CD8-positive, alpha-beta memory T cell (primary cell): ENCODE measurements at regions not wholly inside any gene's neighbourhood (a gene's known extent, or its start where the extent isn't known, plus 50 kb on each side); places are given as distances from the start of the nearest gene placed in this dataset.

Experiments
- CTCF ChIA-PET: fragments of 350-600 bp; sonication (Branson Sonifier 250); formaldehyde crosslinking; loops from one replicate; lab custom pipeline; 2021; ENCODE audit warnings: antibody characterized with exemption; lab: Charles Lee
- POLR2A ChIA-PET: fragments of 350-600 bp; sonication (Branson Sonifier 250); formaldehyde crosslinking; loops from one replicate; lab custom pipeline; 2021; ENCODE audit warnings: antibody characterized with exemption; lab: Charles Lee
- DNase-seq, 5 donors: peaks; one replicate each; pipeline versions ENCODE4 v3.0.0 to v3.0.0-alpha.2; 2020 to 2022; ENCODE audit warnings: mixed read lengths in 1 of 5
- H3K27ac ChIP-seq: one replicate; pipeline ENCODE4 v1.7.0; 2013; ENCODE audit warnings: low read depth, mild to moderate bottlenecking, low read length, moderate library complexity
- H3K27me3 ChIP-seq: 2 replicates; pipeline ENCODE4 v1.7.0; 2013; ENCODE audit warnings: low read length, mild to moderate bottlenecking; ENCODE audit not compliant: insufficient read depth, poor library complexity, severe bottlenecking
- H3K36me3 ChIP-seq: 2 replicates; pipeline ENCODE4 v1.7.0; 2013; ENCODE audit warnings: mild to moderate bottlenecking, low read length, moderate library complexity; ENCODE audit not compliant: insufficient read depth
- H3K4me1 ChIP-seq: 2 replicates; pipeline ENCODE4 v1.7.0; 2013; ENCODE audit warnings: mild to moderate bottlenecking, low read length, moderate library complexity; ENCODE audit not compliant: insufficient read depth
- H3K4me3 ChIP-seq: 2 replicates; pipeline ENCODE4 v1.7.0; 2013; ENCODE audit warnings: mild to moderate bottlenecking, low read length
- H3K9me3 ChIP-seq: 2 replicates; pipeline ENCODE4 v1.7.0; 2013; ENCODE audit warnings: mild to moderate bottlenecking, low read length
- H3K27ac Mint-ChIP-seq, 8 donors: one replicate each; pipeline ENCODE4 v1.8.0; 2020 to 2021; ENCODE audit warnings: mixed read lengths in 8 of 8, mild to moderate bottlenecking in 6 of 8, inconsistent platforms in 3 of 8, moderate library complexity in 3 of 8
- H3K27me3 Mint-ChIP-seq, 2 donors: one replicate each; pipeline ENCODE4 v1.8.0; 2020 to 2021; ENCODE audit warnings: mixed read lengths in 2 of 2, mild to moderate bottlenecking in 1 of 2, moderate library complexity in 1 of 2
- H3K36me3 Mint-ChIP-seq, 3 donors: one replicate each; pipeline ENCODE4 v1.8.0; 2020 to 2021; ENCODE audit warnings: mixed read lengths in 3 of 3, inconsistent platforms in 1 of 3, mild to moderate bottlenecking in 1 of 3
- H3K4me1 Mint-ChIP-seq, 3 donors: one replicate each; pipeline ENCODE4 v1.8.0; 2020 to 2021; ENCODE audit warnings: mixed read lengths in 3 of 3, inconsistent platforms in 1 of 3, mild to moderate bottlenecking in 1 of 3
- H3K4me3 Mint-ChIP-seq, 7 donors: one replicate each; pipeline ENCODE4 v1.8.0; 2020 to 2021; ENCODE audit warnings: mixed read lengths in 7 of 7, mild to moderate bottlenecking in 6 of 7, moderate library complexity in 4 of 7, inconsistent platforms in 2 of 7
- H3K9me3 Mint-ChIP-seq, 5 donors: one replicate each; pipeline ENCODE4 v1.8.0; 2020 to 2022; ENCODE audit warnings: mixed read lengths in 5 of 5, mild to moderate bottlenecking in 3 of 5, moderate library complexity in 2 of 5, inconsistent platforms in 1 of 5

GRCh38 chr9:27726244-27727081 lies 153.2 kb upstream of the C9orf72 start:
- H3K4me1 Mint-ChIP-seq, result no peaks in the 10 kb centered on the region
- ChIA-PET CTCF (no interaction called here), POLR2A (no interaction called here)
- Histone ChIP-seq H3K4me3 (no peak overlapping the region), H3K9me3 (no peaks in the 10 kb centered on the region), H3K27ac (no peak overlapping the region), H3K27me3 (peaks cover 3% of the 10 kb centered on the region), H3K4me1 (no peaks in the 10 kb centered on the region), H3K36me3 (no peaks in the 10 kb centered on the region)
- H3K27ac Mint-ChIP-seq, result no peak overlapping the region
- no peaks in the 10 kb centered on the region for H3K36me3 Mint-ChIP-seq
- peaks cover 3 to 13% of the 10 kb centered on the region in 2 donors for H3K27me3 Mint-ChIP-seq
- H3K9me3 Mint-ChIP-seq, result no peaks in the 10 kb centered on the region
- peak in 2 of 5 donors; percentile 1 to 22 for DNase-seq
- H3K4me3 Mint-ChIP-seq, result no peak overlapping the region

GRCh38 chr9:27732494-27732893 lies 159.2 kb upstream of the C9orf72 start:
- POLR2A ChIA-PET, result no interaction called here
- Histone ChIP-seq H3K36me3 (no peaks in the 10 kb centered on the region), H3K4me3 (no peak overlapping the region), H3K27ac (no peak overlapping the region), H3K27me3 (no peaks in the 10 kb centered on the region), H3K4me1 (no peaks in the 10 kb centered on the region), H3K9me3 (no peaks in the 10 kb centered on the region)
- no peaks in the 10 kb centered on the region for H3K36me3 Mint-ChIP-seq
- H3K9me3 Mint-ChIP-seq, result peaks cover 0 to 2% (median 0%) of the 10 kb centered on the region in 5 donors
- peaks cover 0 to 5% of the 10 kb centered on the region in 2 donors for H3K27me3 Mint-ChIP-seq
- no peak overlapping the region for H3K4me3 Mint-ChIP-seq
- DNase-seq, result no peak
- H3K27ac Mint-ChIP-seq, result no peak overlapping the region
- CTCF ChIA-PET, result no interaction called here
- H3K4me1 Mint-ChIP-seq, result no peaks in the 10 kb centered on the region

- H3K27me3 Mint-ChIP-seq, result peaks cover 0 to 18% of the 10 kb centered on the region in 2 donors
These were observed 170.2 kb upstream of the C9orf72 start for GRCh38 chr9:27743490-27743889.

GRCh38 chr9:27747450-27747849 lies 174.2 kb upstream of the C9orf72 start:
- H3K27me3 ChIP-seq, result no peaks in the 10 kb centered on the region
- H3K4me3 ChIP-seq, result no peak overlapping the region
- H3K36me3 ChIP-seq, result no peaks in the 10 kb centered on the region
- Mint-ChIP-seq H3K27me3 (peaks cover 2 to 17% of the 10 kb centered on the region in 2 donors), H3K4me1 (no peaks in the 10 kb centered on the region), H3K27ac (no peak overlapping the region), H3K36me3 (no peaks in the 10 kb centered on the region), H3K4me3 (no peak overlapping the region), H3K9me3 (peaks cover 0 to 2% (median 0%) of the 10 kb centered on the region in 5 donors)
- H3K27ac ChIP-seq, result no peak overlapping the region
- CTCF ChIA-PET, result no interaction called here
- H3K9me3 ChIP-seq, result no peaks in the 10 kb centered on the region
- DNase-seq, result no peak
- no peaks in the 10 kb centered on the region for H3K4me1 ChIP-seq
- POLR2A ChIA-PET, result no interaction called here

More at GRCh38 chr9:27743490-27743889, 170.2 kb upstream of the C9orf72 start:
- H3K9me3 ChIP-seq, result no peaks in the 10 kb centered on the region
- no peaks in the 10 kb centered on the region for H3K27me3 ChIP-seq
- peaks cover 0 to 9% (median 7%) of the 10 kb centered on the region in 5 donors for H3K9me3 Mint-ChIP-seq
- H3K4me1 Mint-ChIP-seq, result no peaks in the 10 kb centered on the region
- no peak for DNase-seq
- no peaks in the 10 kb centered on the region for H3K36me3 Mint-ChIP-seq
- no peak overlapping the region for H3K27ac Mint-ChIP-seq
- no peak overlapping the region for H3K4me3 ChIP-seq
- POLR2A ChIA-PET, result no interaction called here
- no peak overlapping the region for H3K27ac ChIP-seq
- H3K4me1 ChIP-seq, result no peaks in the 10 kb centered on the region
- CTCF ChIA-PET, result no interaction called here
- H3K4me3 Mint-ChIP-seq, result no peak overlapping the region
- no peaks in the 10 kb centered on the region for H3K36me3 ChIP-seq

- no peak overlapping the region for H3K4me3 ChIP-seq
- Mint-ChIP-seq H3K36me3 (no peaks in the 10 kb centered on the region), H3K27ac (no peak overlapping the region), H3K4me3 (no peak overlapping the region), H3K4me1 (no peaks in the 10 kb centered on the region), H3K27me3 (peaks cover 2 to 10% of the 10 kb centered on the region in 2 donors), H3K9me3 (peaks cover 0 to 2% (median 0%) of the 10 kb centered on the region in 5 donors)
- H3K36me3 ChIP-seq, result no peaks in the 10 kb centered on the region
- no peak for DNase-seq
- no peaks in the 10 kb centered on the region for H3K27me3 ChIP-seq
- POLR2A ChIA-PET, result no interaction called here
- H3K9me3 ChIP-seq, result no peaks in the 10 kb centered on the region
- CTCF ChIA-PET, result no interaction called here
- no peaks in the 10 kb centered on the region for H3K4me1 ChIP-seq
- H3K27ac ChIP-seq, result no peak overlapping the region
These were observed 176.6 kb upstream of the C9orf72 start for GRCh38 chr9:27749838-27750237.

GRCh38 chr9:27750566-27750965 lies 177.3 kb upstream of the C9orf72 start:
- H3K36me3 ChIP-seq, result no peaks in the 10 kb centered on the region
- POLR2A ChIA-PET, result no interaction called here
- H3K27me3 ChIP-seq, result no peaks in the 10 kb centered on the region
- H3K27ac Mint-ChIP-seq, result no peak overlapping the region
- peaks cover 2 to 7% of the 10 kb centered on the region in 2 donors for H3K27me3 Mint-ChIP-seq
- no peak overlapping the region for H3K4me3 Mint-ChIP-seq
- H3K36me3 Mint-ChIP-seq, result no peaks in the 10 kb centered on the region
- no peaks in the 10 kb centered on the region for H3K4me1 Mint-ChIP-seq
- DNase-seq, result no peak
- CTCF ChIA-PET, result no interaction called here
- no peak overlapping the region for H3K27ac ChIP-seq
- H3K4me3 ChIP-seq, result no peak overlapping the region
- no peaks in the 10 kb centered on the region for H3K9me3 Mint-ChIP-seq
- H3K4me1 ChIP-seq, result no peaks in the 10 kb centered on the region
- no peaks in the 10 kb centered on the region for H3K9me3 ChIP-seq

- no peaks in the 10 kb centered on the region for H3K4me1 ChIP-seq
- no peaks in the 10 kb centered on the region for H3K4me1 Mint-ChIP-seq
- peaks cover 2 to 4% of the 10 kb centered on the region in 2 donors for H3K27me3 Mint-ChIP-seq
These were observed 178.8 kb upstream of the C9orf72 start for GRCh38 chr9:27752069-27752468.

GRCh38 chr9:27755846-27756245 lies 182.6 kb upstream of the C9orf72 start:
- H3K4me1 Mint-ChIP-seq, result no peaks in the 10 kb centered on the region

More at GRCh38 chr9:27752069-27752468, 178.8 kb upstream of the C9orf72 start:
- no peaks in the 10 kb centered on the region for H3K36me3 ChIP-seq
- H3K4me3 ChIP-seq, result no peak overlapping the region
- no peak for DNase-seq
- H3K9me3 Mint-ChIP-seq, result no peaks in the 10 kb centered on the region
- POLR2A ChIA-PET, result no interaction called here
- no peaks in the 10 kb centered on the region for H3K27me3 ChIP-seq
- CTCF ChIA-PET, result no interaction called here
- H3K27ac ChIP-seq, result no peak overlapping the region
- no peak overlapping the region for H3K4me3 Mint-ChIP-seq
- H3K36me3 Mint-ChIP-seq, result no peaks in the 10 kb centered on the region
- no peaks in the 10 kb centered on the region for H3K9me3 ChIP-seq
- H3K27ac Mint-ChIP-seq, result no peak overlapping the region

More at GRCh38 chr9:27755846-27756245, 182.6 kb upstream of the C9orf72 start:
- Histone ChIP-seq H3K9me3 (no peaks in the 10 kb centered on the region), H3K27ac (no peak overlapping the region), H3K27me3 (no peaks in the 10 kb centered on the region), H3K36me3 (no peaks in the 10 kb centered on the region), H3K4me3 (no peak overlapping the region), H3K4me1 (no peaks in the 10 kb centered on the region)
- Mint-ChIP-seq H3K27me3 (peaks cover 0 to 2% of the 10 kb centered on the region in 2 donors), H3K27ac (no peak overlapping the region), H3K4me3 (no peak overlapping the region), H3K9me3 (no peaks in the 10 kb centered on the region), H3K36me3 (no peaks in the 10 kb centered on the region)
- ChIA-PET CTCF (no interaction called here), POLR2A (no interaction called here)
- DNase-seq, result no peak
